Osteoblast (primary cell): ENCODE measurements at regions not wholly inside any gene's neighbourhood (a gene's known extent, or its start where the extent isn't known, plus 50 kb on each side); places are given as distances from the start of the nearest gene placed in this dataset.

Experiments used
- DNase-seq: peaks from one replicate; pipeline ENCODE4 v3.0.0; 2011; ENCODE audit warnings: low spot score, mixed read lengths; ENCODE audit not compliant: insufficient read length; ENCODE audit errors: missing footprints
- H2AFZ ChIP-seq: 2 replicates; pipeline ENCODE4 v1.6.0; 2011; ENCODE audit warnings: mild to moderate bottlenecking, low read length
- H3K27ac ChIP-seq: 2 replicates; pipeline ENCODE4 v1.5.1; 2011; ENCODE audit warnings: mild to moderate bottlenecking, low read depth, low read length, moderate library complexity
- H3K27me3 ChIP-seq: 2 replicates; pipeline ENCODE4 v1.6.0; 2012; ENCODE audit warnings: mild to moderate bottlenecking, control low read depth, inconsistent platforms, low read length, moderate library complexity; ENCODE audit not compliant: insufficient read depth
- H3K36me3 ChIP-seq: 2 replicates; pipeline ENCODE4 v1.5.1; 2011; ENCODE audit warnings: mild to moderate bottlenecking, low read length, control low read depth, moderate library complexity; ENCODE audit not compliant: insufficient read depth
- H3K4me1 ChIP-seq: 2 replicates; pipeline ENCODE4 v1.5.1; 2011; ENCODE audit warnings: mild to moderate bottlenecking, low read length, control low read depth, moderate library complexity; ENCODE audit not compliant: insufficient read depth
- H3K4me2 ChIP-seq: 2 replicates; pipeline ENCODE4 v1.6.0; 2011; ENCODE audit warnings: mild to moderate bottlenecking, low read length; ENCODE audit not compliant: insufficient read depth
- H3K4me3 ChIP-seq: fragments of 200-600 bp; sonication (generic); 3 replicates; pipeline ENCODE4 v1.5.1; 2012; ENCODE audit warnings: mild to moderate bottlenecking, low read length, inconsistent platforms; ENCODE audit not compliant: insufficient read depth
- H3K79me2 ChIP-seq: 2 replicates; pipeline ENCODE4 v1.6.0; 2012; ENCODE audit warnings: mild to moderate bottlenecking, low read length, control low read depth, inconsistent platforms; ENCODE audit not compliant: insufficient read depth
- H3K9me3 ChIP-seq: 2 replicates; pipeline ENCODE4 v1.5.1; 2011; ENCODE audit warnings: low read depth, low read length, control low read depth
- H4K20me1 ChIP-seq: 2 replicates; pipeline ENCODE4 v1.6.0; 2012; ENCODE audit warnings: mild to moderate bottlenecking, low read length, control low read depth; ENCODE audit not compliant: insufficient read depth
- TF ChIP-seq, protein P1 (sequence below): IDR thresholded peaks from 2 replicates; pipeline ENCODE4 v1.5.1; 2011; ENCODE audit warnings: mild to moderate bottlenecking, low read depth, low read length, moderate library complexity; ENCODE audit errors: extremely low read depth

DNA sequence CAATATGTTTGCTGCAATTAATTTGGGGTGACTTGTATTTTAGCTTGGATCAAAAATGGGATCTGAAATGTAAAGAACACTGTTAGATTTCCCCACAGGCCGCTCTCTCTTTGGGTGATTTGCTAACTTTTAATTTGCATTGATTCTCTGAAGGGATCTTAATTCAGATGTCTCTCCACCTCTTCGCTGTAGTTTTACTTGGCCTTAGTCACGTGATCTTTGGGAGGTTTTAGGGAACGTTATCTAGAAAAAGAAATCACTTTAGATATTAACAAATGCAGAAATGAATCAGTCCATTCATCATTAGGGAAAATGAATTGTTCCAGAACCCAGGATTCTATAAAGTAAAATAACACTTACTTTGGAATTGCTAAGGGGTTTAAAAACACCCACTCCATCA is 390.2 kb downstream of the THBS2 start:
- TF ChIP-seq, protein P1, sequence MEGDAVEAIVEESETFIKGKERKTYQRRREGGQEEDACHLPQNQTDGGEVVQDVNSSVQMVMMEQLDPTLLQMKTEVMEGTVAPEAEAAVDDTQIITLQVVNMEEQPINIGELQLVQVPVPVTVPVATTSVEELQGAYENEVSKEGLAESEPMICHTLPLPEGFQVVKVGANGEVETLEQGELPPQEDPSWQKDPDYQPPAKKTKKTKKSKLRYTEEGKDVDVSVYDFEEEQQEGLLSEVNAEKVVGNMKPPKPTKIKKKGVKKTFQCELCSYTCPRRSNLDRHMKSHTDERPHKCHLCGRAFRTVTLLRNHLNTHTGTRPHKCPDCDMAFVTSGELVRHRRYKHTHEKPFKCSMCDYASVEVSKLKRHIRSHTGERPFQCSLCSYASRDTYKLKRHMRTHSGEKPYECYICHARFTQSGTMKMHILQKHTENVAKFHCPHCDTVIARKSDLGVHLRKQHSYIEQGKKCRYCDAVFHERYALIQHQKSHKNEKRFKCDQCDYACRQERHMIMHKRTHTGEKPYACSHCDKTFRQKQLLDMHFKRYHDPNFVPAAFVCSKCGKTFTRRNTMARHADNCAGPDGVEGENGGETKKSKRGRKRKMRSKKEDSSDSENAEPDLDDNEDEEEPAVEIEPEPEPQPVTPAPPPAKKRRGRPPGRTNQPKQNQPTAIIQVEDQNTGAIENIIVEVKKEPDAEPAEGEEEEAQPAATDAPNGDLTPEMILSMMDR = no peak

DNA sequence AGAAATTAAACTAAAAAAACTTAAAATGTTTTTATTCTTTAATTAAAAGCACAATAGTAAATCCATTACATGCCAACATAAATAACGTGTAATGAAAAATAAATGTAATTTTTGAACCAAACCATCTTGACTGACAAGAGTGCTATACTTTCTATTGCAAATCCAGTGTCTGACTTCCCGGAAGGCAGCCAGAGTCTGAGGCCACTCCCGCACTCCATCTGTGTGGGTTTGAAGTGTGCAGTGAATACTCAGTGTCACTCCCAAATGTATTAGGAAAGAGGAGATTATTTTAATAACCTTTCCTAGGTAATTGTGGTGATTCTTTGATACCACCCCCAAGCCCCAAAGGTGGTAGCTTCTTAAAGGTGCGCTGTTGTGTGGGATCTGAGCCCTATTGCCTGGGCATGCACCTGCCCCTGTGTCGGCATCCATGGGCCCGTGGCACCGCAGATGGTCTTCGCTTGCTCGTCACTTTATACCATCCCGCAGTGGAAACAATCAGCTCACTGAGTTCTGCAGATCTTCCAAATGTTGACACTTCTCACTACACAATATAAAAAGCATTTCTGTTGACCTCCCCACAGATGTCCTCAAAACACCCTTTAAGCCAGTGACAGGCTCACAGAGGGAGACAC is 391.2 kb downstream of the THBS2 start:
- no peak for DNase-seq
- Histone ChIP-seq H3K4me2 (no peak overlapping the region), H3K9me3 (no peaks in the 10 kb centered on the region), H3K27ac (no peak overlapping the region), H3K79me2 (no peaks in the 10 kb centered on the region), H4K20me1 (no peaks in the 10 kb centered on the region), H3K36me3 (no peaks in the 10 kb centered on the region), H3K4me1 (no peaks in the 10 kb centered on the region), H3K4me3 (no peak overlapping the region), H2AFZ (no peak overlapping the region), H3K27me3 (no peaks in the 10 kb centered on the region)
- TF ChIP-seq, protein P1 = no peak

More for the DNA sequence above, 390.2 kb downstream of the THBS2 start:
- no peaks in the 10 kb centered on the region for H3K79me2 ChIP-seq
- no peak for DNase-seq
- H4K20me1 ChIP-seq = no peaks in the 10 kb centered on the region
- no peaks in the 10 kb centered on the region for H3K27me3 ChIP-seq
- H3K27ac ChIP-seq = no peak overlapping the region
- no peaks in the 10 kb centered on the region for H3K4me1 ChIP-seq
- H3K4me3 ChIP-seq = no peak overlapping the region
- no peak overlapping the region for H2AFZ ChIP-seq
- H3K36me3 ChIP-seq = no peaks in the 10 kb centered on the region
- H3K4me2 ChIP-seq = no peak overlapping the region
- H3K9me3 ChIP-seq = no peaks in the 10 kb centered on the region

GRCh38 chr6:168860987-168861386 is 392.7 kb downstream of the THBS2 start:
- Histone ChIP-seq H3K36me3 (no peaks in the 10 kb centered on the region), H3K79me2 (no peaks in the 10 kb centered on the region), H3K4me2 (no peak overlapping the region), H3K27ac (no peak overlapping the region), H3K27me3 (no peaks in the 10 kb centered on the region), H2AFZ (no peak overlapping the region), H3K9me3 (no peaks in the 10 kb centered on the region), H4K20me1 (no peaks in the 10 kb centered on the region), H3K4me1 (no peaks in the 10 kb centered on the region), H3K4me3 (no peak overlapping the region)
- DNase-seq = no peak
- TF ChIP-seq, protein P1 = no peak

- no peak overlapping the region for H3K4me3 ChIP-seq
- H3K4me2 ChIP-seq = no peak overlapping the region
- no peaks in the 10 kb centered on the region for H4K20me1 ChIP-seq
- H3K27me3 ChIP-seq = no peaks in the 10 kb centered on the region
- H3K36me3 ChIP-seq = no peaks in the 10 kb centered on the region
- TF ChIP-seq, protein P1 = no peak
- H3K79me2 ChIP-seq = no peaks in the 10 kb centered on the region
- no peak overlapping the region for H3K27ac ChIP-seq
- no peaks in the 10 kb centered on the region for H3K4me1 ChIP-seq
- no peaks in the 10 kb centered on the region for H3K9me3 ChIP-seq
- H2AFZ ChIP-seq = no peak overlapping the region
- DNase-seq = no peak
Measured at GRCh38 chr6:168860341-168860740, 393.3 kb downstream of the THBS2 start.
